H9 (cell line): ENCODE measurements at regions not wholly inside any gene's neighbourhood (a gene's known extent, or its start where the extent isn't known, plus 50 kb on each side); places are given as distances from the start of the nearest gene placed in this dataset.

ENCODE experiments used
- DNase-seq: peaks from one replicate; pipeline ENCODE4 v3.0.0-alpha.2; 2017
- H2AFZ ChIP-seq: one replicate; pipeline ENCODE4 v1.6.1; 2013; ENCODE audit warnings: mild to moderate bottlenecking, low read length, control low read depth, moderate library complexity
- H2AK5ac ChIP-seq: 2 replicates; pipeline ENCODE4 v1.6.1; 2013; ENCODE audit warnings: low read length, control low read depth, mixed read lengths; ENCODE audit not compliant: insufficient read length
- H2BK120ac ChIP-seq: one replicate; pipeline ENCODE4 v1.6.1; 2013; ENCODE audit warnings: low read depth, mild to moderate bottlenecking, low read length, control low read depth, inconsistent platforms; ENCODE audit not compliant: poor library complexity, severe bottlenecking
- H2BK12ac ChIP-seq: 2 replicates; pipeline ENCODE4 v1.6.1; 2013; ENCODE audit warnings: low read length, control low read depth, mixed read lengths, low read depth; ENCODE audit not compliant: insufficient read length
- H2BK15ac ChIP-seq: 2 replicates; pipeline ENCODE4 v1.6.1; 2013; ENCODE audit warnings: low read depth, low read length, control low read depth
- H2BK20ac ChIP-seq: one replicate; pipeline ENCODE4 v1.6.1; 2013; ENCODE audit warnings: low read depth, mild to moderate bottlenecking, low read length, control low read depth, inconsistent platforms; ENCODE audit not compliant: poor library complexity, severe bottlenecking
- H2BK5ac ChIP-seq: 2 replicates; pipeline ENCODE4 v1.6.1; 2013; ENCODE audit warnings: low read length, control low read depth, mixed read lengths; ENCODE audit not compliant: insufficient read length
- H3K14ac ChIP-seq: 2 replicates; pipeline ENCODE4 v1.6.1; 2013; ENCODE audit warnings: low read length, control low read depth; ENCODE audit not compliant: insufficient read depth
- H3K18ac ChIP-seq: 2 replicates; pipeline ENCODE4 v1.6.1; 2013; ENCODE audit warnings: low read depth, mild to moderate bottlenecking, mixed read lengths, low read length, control low read depth; ENCODE audit not compliant: insufficient read length
- H3K23ac ChIP-seq: 2 replicates; pipeline ENCODE4 v1.6.1; 2013; ENCODE audit warnings: low read length, control low read depth, mixed read lengths, low read depth; ENCODE audit not compliant: insufficient read length
- H3K23me2 ChIP-seq: 2 replicates; pipeline ENCODE4 v1.6.1; 2013; ENCODE audit warnings: low read depth, mild to moderate bottlenecking, mixed read lengths, low read length, control low read depth; ENCODE audit not compliant: insufficient read length, poor library complexity, severe bottlenecking
- H3K27ac ChIP-seq: 2 replicates; pipeline ENCODE4 v1.5.1; 2013; ENCODE audit warnings: low read length, control low read depth, mixed read lengths, low read depth; ENCODE audit not compliant: insufficient read length
- H3K27me3 ChIP-seq: 2 replicates; pipeline ENCODE4 v1.6.1; 2013; ENCODE audit warnings: low read length, control low read depth, inconsistent platforms; ENCODE audit not compliant: insufficient read depth
- H3K4ac ChIP-seq: 2 replicates; pipeline ENCODE4 v1.6.1; 2013; ENCODE audit warnings: low read depth, mild to moderate bottlenecking, control low read depth, inconsistent platforms, low read length, moderate library complexity
- H3K4me1 ChIP-seq: 2 replicates; pipeline ENCODE4 v1.6.1; 2013; ENCODE audit warnings: low read length, control low read depth, inconsistent platforms; ENCODE audit not compliant: insufficient read depth
- H3K4me2 ChIP-seq: 2 replicates; pipeline ENCODE4 v1.6.1; 2013; ENCODE audit warnings: low read length, control low read depth, mixed read lengths; ENCODE audit not compliant: insufficient read length, insufficient read depth
- H3K56ac ChIP-seq: 2 replicates; pipeline ENCODE4 v1.6.1; 2013; ENCODE audit warnings: low read depth, mild to moderate bottlenecking, mixed read lengths, low read length, control low read depth; ENCODE audit not compliant: insufficient read length
- H3K79me1 ChIP-seq: 2 replicates; pipeline ENCODE4 v1.6.1; 2013; ENCODE audit warnings: low read depth, mild to moderate bottlenecking, moderate library complexity, low read length, control low read depth, inconsistent platforms; ENCODE audit not compliant: insufficient read depth, poor library complexity, severe bottlenecking
- H3K79me2 ChIP-seq: 2 replicates; pipeline ENCODE4 v1.6.1; 2013; ENCODE audit warnings: low read length, control low read depth, inconsistent platforms; ENCODE audit not compliant: insufficient read depth
- H3K9ac ChIP-seq: 2 replicates; pipeline ENCODE4 v1.6.1; 2013; ENCODE audit warnings: low read length, control low read depth, mixed read lengths; ENCODE audit not compliant: insufficient read length; ENCODE audit errors: extremely low read depth
- H3K9me3 ChIP-seq: one replicate; pipeline ENCODE4 v1.6.1; 2013; ENCODE audit warnings: low read depth, low read length, inconsistent platforms; ENCODE audit not compliant: control insufficient read depth
- H3T11ph ChIP-seq: one replicate; pipeline ENCODE4 v1.6.1; 2013; ENCODE audit warnings: mild to moderate bottlenecking, low read length, control low read depth, inconsistent platforms
- H4K20me1 ChIP-seq: one replicate; pipeline ENCODE4 v1.6.1; 2013; ENCODE audit not compliant: control insufficient read depth, insufficient read length, insufficient read depth
- H4K5ac ChIP-seq: 2 replicates; pipeline ENCODE4 v1.6.1; 2013; ENCODE audit warnings: low read depth, mild to moderate bottlenecking, mixed read lengths, low read length, control low read depth; ENCODE audit not compliant: insufficient read length
- H4K8ac ChIP-seq: replicated peaks from 2 replicates; pipeline ENCODE4 v1.6.1; 2013; ENCODE audit warnings: low read length, control low read depth, mixed read lengths, low read depth; ENCODE audit not compliant: insufficient read length
- H4K91ac ChIP-seq: 2 replicates; pipeline ENCODE4 v1.6.1; 2013; ENCODE audit warnings: low read depth, mild to moderate bottlenecking, moderate library complexity, mixed read lengths, low read length, control low read depth; ENCODE audit not compliant: insufficient read length
- H3K27ac Mint-ChIP-seq, 3 experiments: 2 replicates in 2 of 3; 3 replicates in 1 of 3; pipeline ENCODE4 v1.8.0; 2020 to 2021; ENCODE audit warnings: mixed read lengths in 3 of 3, mild to moderate bottlenecking in 1 of 3, moderate library complexity in 1 of 3
- H3K27me3 Mint-ChIP-seq: 2 replicates; pipeline ENCODE4 v1.8.0; 2021; ENCODE audit warnings: low read depth, mild to moderate bottlenecking, moderate library complexity, mixed read lengths
- H3K36me3 Mint-ChIP-seq, 3 experiments: 2 replicates in 2 of 3; 3 replicates in 1 of 3; pipeline ENCODE4 v1.8.0; 2020 to 2021; ENCODE audit warnings: low read depth in 3 of 3, mixed read lengths in 3 of 3; ENCODE audit not compliant: insufficient read depth in 1 of 3
- H3K4me1 Mint-ChIP-seq, 2 experiments: 2 replicates each; pipeline ENCODE4 v1.8.0; 2020; ENCODE audit warnings: mixed read lengths in 2 of 2
- H3K4me3 Mint-ChIP-seq, 2 experiments: 2 replicates in 1 of 2; 3 replicates in 1 of 2; pipeline ENCODE4 v1.8.0; 2020 to 2021; ENCODE audit warnings: mild to moderate bottlenecking in 2 of 2, mixed read lengths in 2 of 2, moderate library complexity in 1 of 2
- H3K9me3 Mint-ChIP-seq, 2 experiments: 2 replicates in 1 of 2; 3 replicates in 1 of 2; pipeline ENCODE4 v1.8.0; 2020; ENCODE audit warnings: mild to moderate bottlenecking in 2 of 2, mixed read lengths in 2 of 2, moderate library complexity in 1 of 2
- CTCF ChIP-seq: fragments of 200-600 bp; sonication (generic); conservative IDR thresholded peaks from 3 replicates; pipeline ENCODE4 v1.8.0; 2021; ENCODE audit warnings: antibody characterized with exemption, mild to moderate bottlenecking
- WGBS: extraction: QIAGEN DNeasy Blood & Tissue Kit; methylation state at CpG from one replicate; pipeline ENCODE4 v1.1.7; 2013; ENCODE audit warnings: missing lambda C conversion rate, low lambda C conversion rate, mixed read lengths; ENCODE audit not compliant: insufficient read length; ENCODE audit errors: extremely low coverage; 5-methylcytosine and 5-hydroxymethylcytosine counted together

GRCh38 chr14:87044807-87045206 is 948.2 kb downstream of the GALC start:
- Histone ChIP-seq H3K23me2 (no peaks in the 10 kb centered on the region), H4K8ac (no peak overlapping the region), H3K9ac (no peak overlapping the region), H3K4me2 (no peak overlapping the region), H3K27ac (no peak overlapping the region), H2BK5ac (no peak overlapping the region), H2BK15ac (no peak overlapping the region), H3K4ac (no peak overlapping the region), H3T11ph (no peak overlapping the region), H2BK120ac (no peak overlapping the region), H3K23ac (no peak overlapping the region), H4K5ac (no peak overlapping the region), H3K79me2 (no peaks in the 10 kb centered on the region), H4K20me1 (no peaks in the 10 kb centered on the region), H3K27me3 (no peaks in the 10 kb centered on the region), H3K56ac (no peak overlapping the region), H2BK20ac (no peak overlapping the region), H2BK12ac (no peak overlapping the region), H3K14ac (no peak overlapping the region), H2AFZ (no peak overlapping the region), H3K79me1 (no peaks in the 10 kb centered on the region), H3K4me1 (no peaks in the 10 kb centered on the region), H2AK5ac (no peak overlapping the region), H3K9me3 (no peaks in the 10 kb centered on the region), H3K18ac (no peak overlapping the region), H4K91ac (no peak overlapping the region)
- H3K4me1 Mint-ChIP-seq, result no peaks in the 10 kb centered on the region
- DNase-seq, result no peak
- no peak overlapping the region for H3K4me3 Mint-ChIP-seq
- H3K36me3 Mint-ChIP-seq, result no peaks in the 10 kb centered on the region
- no CpG with 5 or more reads among the region's 1 CpG for WGBS
- H3K9me3 Mint-ChIP-seq, result no peaks in the 10 kb centered on the region
- no peaks in the 10 kb centered on the region; the same call in 1 of the 2 replicates for H3K27me3 Mint-ChIP-seq
- H3K27ac Mint-ChIP-seq, result no peak overlapping the region
- no peak for TF ChIP-seq CTCF
